Suprapubic skin (tissue), 4 donors: ENCODE measurements at regions not wholly inside any gene's neighbourhood (a gene's known extent, or its start where the extent isn't known, plus 50 kb on each side); places are given as distances from the start of the nearest gene placed in this dataset.

Experiments used
- CTCF ChIP-seq, 2 donors: fragments of 200-600 bp in 1 of 2; fragments of 450-650 bp in 1 of 2; sonication (generic) in 1 of 2; IDR thresholded peaks; one replicate each; pipeline ENCODE4 v1.5.1; 2016 to 2019; ENCODE audit warnings: antibody characterized with exemption in 2 of 2, mild to moderate bottlenecking in 1 of 2, moderate library complexity in 1 of 2
- EP300 ChIP-seq: sonication (generic); formaldehyde crosslinking; IDR thresholded peaks from one replicate; pipeline ENCODE4 v1.6.1; 2017; ENCODE audit warnings: antibody characterized with exemption
- POLR2A ChIP-seq, 2 donors: fragments of 450-650 bp; IDR thresholded peaks; one replicate each; pipeline ENCODE4 v1.6.1; 2017; ENCODE audit warnings: antibody characterized with exemption in 2 of 2, mild to moderate bottlenecking in 2 of 2, moderate library complexity in 2 of 2
- POLR2AphosphoS5 ChIP-seq, 3 donors: sonication (generic); formaldehyde crosslinking; IDR thresholded peaks; one replicate each; pipeline ENCODE4 v1.6.1; 2017; ENCODE audit warnings: antibody characterized with exemption in 3 of 3

- TF ChIP-seq POLR2A (IDR thresholded peaks at IDR 0.05), result no peak
- TF ChIP-seq CTCF (IDR thresholded peaks at IDR 0.05), result no peak
- TF ChIP-seq POLR2AphosphoS5 (IDR thresholded peaks at IDR 0.05), result no peak
- no peak for TF ChIP-seq EP300
These were observed 406.1 kb upstream of the MEX3C start for GRCh38 chr18:51603551-51603950.
